MM.1S (cell line): ENCODE measurements at regions not wholly inside any gene's neighbourhood (a gene's known extent, or its start where the extent isn't known, plus 50 kb on each side); places are given as distances from the start of the nearest gene placed in this dataset.

ENCODE experiments used
- EZH2 ChIP-seq: fragments of 300-600 bp; sonication (generic); optimal IDR thresholded peaks from 2 replicates; pipeline ENCODE3; 2017; ENCODE audit warnings: low read depth, mild to moderate bottlenecking, antibody characterized with exemption, low read length, mixed read lengths
- TF ChIP-seq, protein P1 (sequence below): fragments of 300-600 bp; sonication (generic); IDR thresholded peaks from 2 replicates; pipeline ENCODE4 v1.5.1; 2016; ENCODE audit warnings: antibody characterized with exemption, low read length, mixed read lengths

DNA sequence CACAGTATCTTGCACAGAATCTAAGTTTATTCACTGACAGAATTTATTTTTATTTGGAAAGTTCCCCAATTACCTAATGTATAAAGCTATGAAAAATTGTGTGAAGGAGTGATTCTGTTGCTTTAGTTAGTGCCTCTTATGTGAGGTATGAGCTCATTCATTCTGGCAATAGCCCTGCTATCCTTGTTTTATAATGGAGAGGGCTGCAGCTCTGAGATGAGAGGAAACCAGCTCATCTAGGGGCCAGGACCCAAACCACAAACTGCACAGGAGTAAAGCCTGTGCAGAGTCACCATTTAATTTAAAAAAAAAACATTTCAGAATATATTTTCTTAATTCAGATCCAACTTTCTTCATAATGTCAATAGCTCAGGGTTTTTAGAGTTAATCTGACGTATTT lies 383.0 kb downstream of the TMEM182 start:
- TF ChIP-seq, protein P1, sequence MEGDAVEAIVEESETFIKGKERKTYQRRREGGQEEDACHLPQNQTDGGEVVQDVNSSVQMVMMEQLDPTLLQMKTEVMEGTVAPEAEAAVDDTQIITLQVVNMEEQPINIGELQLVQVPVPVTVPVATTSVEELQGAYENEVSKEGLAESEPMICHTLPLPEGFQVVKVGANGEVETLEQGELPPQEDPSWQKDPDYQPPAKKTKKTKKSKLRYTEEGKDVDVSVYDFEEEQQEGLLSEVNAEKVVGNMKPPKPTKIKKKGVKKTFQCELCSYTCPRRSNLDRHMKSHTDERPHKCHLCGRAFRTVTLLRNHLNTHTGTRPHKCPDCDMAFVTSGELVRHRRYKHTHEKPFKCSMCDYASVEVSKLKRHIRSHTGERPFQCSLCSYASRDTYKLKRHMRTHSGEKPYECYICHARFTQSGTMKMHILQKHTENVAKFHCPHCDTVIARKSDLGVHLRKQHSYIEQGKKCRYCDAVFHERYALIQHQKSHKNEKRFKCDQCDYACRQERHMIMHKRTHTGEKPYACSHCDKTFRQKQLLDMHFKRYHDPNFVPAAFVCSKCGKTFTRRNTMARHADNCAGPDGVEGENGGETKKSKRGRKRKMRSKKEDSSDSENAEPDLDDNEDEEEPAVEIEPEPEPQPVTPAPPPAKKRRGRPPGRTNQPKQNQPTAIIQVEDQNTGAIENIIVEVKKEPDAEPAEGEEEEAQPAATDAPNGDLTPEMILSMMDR = no peak
- no peak for TF ChIP-seq EZH2
